H1 (cell line): ENCODE measurements at regions not wholly inside any gene's neighbourhood (a gene's known extent, or its start where the extent isn't known, plus 50 kb on each side); places are given as distances from the start of the nearest gene placed in this dataset.

Source experiments
- CHD2 ChIP-seq: IDR thresholded peaks from 2 replicates; pipeline ENCODE4 v1.6.1; 2012; ENCODE audit warnings: low read length, improper control_type of control experiment
- CHD7 ChIP-seq: fragments of 300-600 bp; sonication (generic); IDR thresholded peaks from 2 replicates; pipeline ENCODE4 v1.7.1; 2012; ENCODE audit warnings: low read length, moderate library complexity, mild to moderate bottlenecking, inconsistent platforms; ENCODE audit not compliant: insufficient replicate concordance
- GTF2F1 ChIP-seq: IDR thresholded peaks from 2 replicates; pipeline ENCODE4 v1.6.1; 2012; ENCODE audit warnings: low read depth, low read length, improper control_type of control experiment, borderline replicate concordance
- HDAC2 ChIP-seq, 2 experiments: fragments of 300-600 bp in 1 of 2; sonication (generic) in 1 of 2; IDR thresholded peaks; 2 replicates each; pipeline ENCODE4 v1.6.1; 2011 to 2012; ENCODE audit warnings: low read depth in 2 of 2, low read length in 2 of 2, mild to moderate bottlenecking in 2 of 2, moderate library complexity in 2 of 2, borderline replicate concordance in 1 of 2, inconsistent platforms in 1 of 2

GRCh38 chr1:187893471-187893870, 1064.7 kb downstream of the PLA2G4A start (continued):
- TF ChIP-seq CHD7 (no peak), GTF2F1 (no peak), HDAC2 (IDR thresholded peaks at IDR 0.05; ENCODE audit: borderline replicate concordance in 1 of 2, low read depth in 2 of 2, low read length in 2 of 2) (no peak), CHD2 (no peak)
- TF ChIP-seq, all 59 proteins: peak for 0
